GM23338 (cell line): ENCODE measurements at regions not wholly inside any gene's neighbourhood (a gene's known extent, or its start where the extent isn't known, plus 50 kb on each side); places are given as distances from the start of the nearest gene placed in this dataset.

Experiments
- CREB1 ChIP-seq: fragments of 250-450 bp; sonication (Bioruptor Pico); IDR thresholded peaks from 2 replicates; pipeline ENCODE4 v1.5.0; 2020; ENCODE audit warnings: low read depth, mild to moderate bottlenecking, moderate library complexity
- CTCF ChIP-seq, 2 experiments: fragments of 200-600 bp in 1 of 2; sonication (generic) in 1 of 2; conservative IDR thresholded peaks; 2 replicates each; pipeline versions ENCODE4 v1.5.1 to v1.6.1; 2016 to 2017; ENCODE audit warnings: antibody characterized with exemption in 2 of 2, low read depth in 2 of 2, mild to moderate bottlenecking in 2 of 2, moderate library complexity in 1 of 2
- ETS1 ChIP-seq: IDR thresholded peaks from 2 replicates; pipeline ENCODE4 v1.6.1; 2016; ENCODE audit warnings: antibody characterized with exemption
- EZH2 ChIP-seq: fragments of 200-600 bp; sonication (generic); IDR thresholded peaks from one replicate; pipeline ENCODE4 v1.8.0; 2017; ENCODE audit warnings: antibody characterized with exemption, mild to moderate bottlenecking, low read depth; ENCODE audit not compliant: unreplicated experiment
- EZH2phosphoT487 ChIP-seq: fragments of 200-600 bp; sonication (generic); IDR thresholded peaks from one replicate; pipeline ENCODE4 v1.8.1; 2018; ENCODE audit warnings: antibody characterized with exemption; ENCODE audit not compliant: unreplicated experiment
- POLR2AphosphoS5 ChIP-seq: IDR thresholded peaks from 2 replicates; pipeline ENCODE4 v1.6.1; 2016; ENCODE audit warnings: antibody characterized with exemption, low read depth
- REST ChIP-seq: IDR thresholded peaks from one replicate; pipeline ENCODE4 v1.6.1; 2018; ENCODE audit warnings: antibody characterized with exemption; ENCODE audit not compliant: unreplicated experiment
- STAT1 ChIP-seq: IDR thresholded peaks from one replicate; pipeline ENCODE4 v1.6.1; 2016; ENCODE audit warnings: antibody characterized with exemption; ENCODE audit not compliant: unreplicated experiment
- ZNF331 ChIP-seq: fragments of 250-450 bp; sonication (Bioruptor Pico); IDR thresholded peaks from 2 replicates; pipeline ENCODE4 v1.5.0; 2020; ENCODE audit warnings: low read depth, mild to moderate bottlenecking, moderate library complexity

- TF ChIP-seq REST = no peak
- no peak for TF ChIP-seq CTCF (conservative IDR thresholded peaks at IDR 0.05; ENCODE audit: low read depth in 2 of 2)
- TF ChIP-seq POLR2AphosphoS5 = no peak
- no peak for TF ChIP-seq EZH2
- no peak for TF ChIP-seq ETS1
- TF ChIP-seq ZNF331 (CRISPR knock-in tag) = no peak
- TF ChIP-seq EZH2phosphoT487 = no peak
- no peak for TF ChIP-seq CREB1 (CRISPR knock-in tag)
- TF ChIP-seq STAT1 = no peak
Observed at GRCh38 chr11:28673691-28674432, 565.7 kb downstream of the METTL15 start.
